ENCODE measurements at regions not wholly inside any gene's neighbourhood (a gene's known extent, or its start where the extent isn't known, plus 50 kb on each side); places are given as distances from the start of the nearest gene placed in this dataset.

- no peak for TF ChIP-seq CTCF (IDR thresholded peaks at IDR 0.05; ENCODE audit: insufficient read depth, low read depth, low read length, missing control alignments)
Observed at GRCh38 chr7:153398370-153398769, 638.8 kb downstream of the ACTR3B start.

GRCh38 chr7:153398789-153399553 is 639.4 kb downstream of the ACTR3B start:
- no peak for DNase-seq (ENCODE audit: low read depth)
- TF ChIP-seq CTCF (IDR thresholded peaks at IDR 0.05; ENCODE audit: insufficient read depth, low read depth, low read length, missing control alignments) = no peak
- H3K4me3 ChIP-seq (ENCODE audit: low read length) = no peak overlapping the region

More at GRCh38 chr7:153398370-153398769, 638.8 kb downstream of the ACTR3B start:
- no peak overlapping the region for H3K4me3 ChIP-seq (ENCODE audit: low read length)
- no peak for DNase-seq (ENCODE audit: low read depth)

- H3K4me3 ChIP-seq (ENCODE audit: low read length) = no peak overlapping the region
- no peak for TF ChIP-seq CTCF (IDR thresholded peaks at IDR 0.05; ENCODE audit: insufficient read depth, low read depth, low read length, missing control alignments)
- DNase-seq (ENCODE audit: low read depth) = no peak
Observed at GRCh38 chr7:153399554-153399940, 640.0 kb downstream of the ACTR3B start.

- DNase-seq (ENCODE audit: low read depth) = no peak
- no peak overlapping the region for H3K4me3 ChIP-seq (ENCODE audit: low read length)
- TF ChIP-seq CTCF (IDR thresholded peaks at IDR 0.05; ENCODE audit: insufficient read depth, low read depth, low read length, missing control alignments) = no peak
Observed at GRCh38 chr7:153400735-153401593, 641.4 kb downstream of the ACTR3B start.

- H3K4me3 ChIP-seq (ENCODE audit: low read length) = no peak overlapping the region
- no peak for TF ChIP-seq CTCF (IDR thresholded peaks at IDR 0.05; ENCODE audit: insufficient read depth, low read depth, low read length, missing control alignments)
- DNase-seq (ENCODE audit: low read depth) = no peak
Observed at GRCh38 chr7:153401795-153402720, 642.5 kb downstream of the ACTR3B start.

GRCh38 chr7:153402721-153403541 is 643.4 kb downstream of the ACTR3B start:
- no peak overlapping the region for H3K4me3 ChIP-seq (ENCODE audit: low read length)
- DNase-seq (ENCODE audit: low read depth) = no peak
- no peak for TF ChIP-seq CTCF (IDR thresholded peaks at IDR 0.05; ENCODE audit: insufficient read depth, low read depth, low read length, missing control alignments)

All from epithelial cell of esophagus (primary cell).